Adipose tissue (tissue), 3 donors: ENCODE measurements at regions not wholly inside any gene's neighbourhood (a gene's known extent, or its start where the extent isn't known, plus 50 kb on each side); places are given as distances from the start of the nearest gene placed in this dataset.
A peak's percentile ranks its signal among the peaks of the same experiment; 100 is the strongest.

Source experiments
- H3K27ac ChIP-seq: one replicate; pipeline ENCODE4 v1.5.1; 2013; ENCODE audit warnings: low read depth, low read length
- WGBS, 3 donors: extraction: QIAGEN DNeasy Blood & Tissue Kit; methylation state at CpG; one replicate each; pipeline ENCODE4 v1.1.7; 2013; 5-methylcytosine and 5-hydroxymethylcytosine counted together
- donor health status: healthy with polysubstance abuse.
- donor health status: Bipolar disorder and iron deficiency.
- donor health status: healthy.

- 64 to 78% (median 70%) methylated on average over 1 of the region's 1 CpG for WGBS, 3 donors
Measured at GRCh38 chr1:95766036-95766435, 532.0 kb downstream of the RWDD3 start.

GRCh38 chr1:95770581-95770980 lies 536.6 kb downstream of the RWDD3 start:
- WGBS, 3 donors, result 47 to 51% (median 49%) methylated on average over 2 of the region's 2 CpGs

More at GRCh38 chr1:95766036-95766435, 532.0 kb downstream of the RWDD3 start:
- no peak overlapping the region for H3K27ac ChIP-seq

GRCh38 chr1:95778217-95778616 lies 544.2 kb downstream of the RWDD3 start:
- H3K27ac ChIP-seq, result no peak overlapping the region
- WGBS, 3 donors, result 77 to 79% (median 79%) methylated on average over 2 of the region's 2 CpGs

More at GRCh38 chr1:95770581-95770980, 536.6 kb downstream of the RWDD3 start:
- no peak overlapping the region for H3K27ac ChIP-seq

GRCh38 chr1:95780836-95781235 lies 546.8 kb downstream of the RWDD3 start:
- WGBS, 3 donors, result 77 to 87% (median 85%) methylated on average over 3 of the region's 3 CpGs
- H3K27ac ChIP-seq, result no peak overlapping the region

GRCh38 chr1:95790136-95790535 lies 556.1 kb downstream of the RWDD3 start:
- whole genome bisulfite sequencing, 3 donors, result 78 to 83% (median 79%) methylated on average over 3 of the region's 3 CpGs

GRCh38 chr1:95793893-95794292 lies 559.9 kb downstream of the RWDD3 start:
- H3K27ac ChIP-seq, result no peak overlapping the region
- WGBS, 3 donors, result 60 to 73% (median 68%) methylated on average over 5 of the region's 5 CpGs

More at GRCh38 chr1:95790136-95790535, 556.1 kb downstream of the RWDD3 start:
- H3K27ac ChIP-seq, result no peak overlapping the region

- 68 to 84% (median 82%) methylated on average over 2 of the region's 2 CpGs for WGBS, 3 donors
- peak overlapping the region; percentile 6 for H3K27ac ChIP-seq
Measured at GRCh38 chr1:95797761-95798160, 563.8 kb downstream of the RWDD3 start.

- H3K27ac ChIP-seq, result no peak overlapping the region
Measured at GRCh38 chr1:95806171-95806570, 572.2 kb downstream of the RWDD3 start.

- 40 to 57% (median 54%) methylated on average over 1 of the region's 1 CpG for WGBS, 3 donors
- no peak overlapping the region for H3K27ac ChIP-seq
Measured at GRCh38 chr1:95809391-95809790, 575.4 kb downstream of the RWDD3 start.

- H3K27ac ChIP-seq, result no peak overlapping the region
- 28 to 82% (median 62%) methylated on average over 2 of the region's 2 CpGs for WGBS, 3 donors
Measured at GRCh38 chr1:95815511-95815910, 581.5 kb downstream of the RWDD3 start.

- 93 to 100% (median 95%) methylated on average over 1 of the region's 1 CpG for WGBS, 3 donors
- H3K27ac ChIP-seq, result no peak overlapping the region
Measured at GRCh38 chr1:95829556-95829955, 595.5 kb downstream of the RWDD3 start.

- no peak overlapping the region for H3K27ac ChIP-seq
- 38 to 74% (median 64%) methylated on average over 2 of the region's 2 CpGs for WGBS, 3 donors
Measured at GRCh38 chr1:95832370-95832769, 598.4 kb downstream of the RWDD3 start.

- no peak overlapping the region for H3K27ac ChIP-seq
- 74 to 87% (median 84%) methylated on average over 2 of the region's 2 CpGs for WGBS, 3 donors
Measured at GRCh38 chr1:95849439-95849838, 615.4 kb downstream of the RWDD3 start.

- no peak overlapping the region for H3K27ac ChIP-seq
- 83 to 87% (median 86%) methylated on average over 1 of the region's 1 CpG for WGBS, 3 donors
Measured at GRCh38 chr1:95850165-95850649, 616.2 kb downstream of the RWDD3 start.

GRCh38 chr1:95850763-95851162 lies 616.8 kb downstream of the RWDD3 start:
- H3K27ac ChIP-seq, result no peak overlapping the region
- 83 to 89% (median 84%) methylated on average over 3 of the region's 3 CpGs for WGBS, 3 donors

GRCh38 chr1:95852483-95853070 lies 618.6 kb downstream of the RWDD3 start:
- H3K27ac ChIP-seq, result no peak overlapping the region
- WGBS, 3 donors, result 61 to 90% (median 85%) methylated on average over 7 of the region's 7 CpGs

GRCh38 chr1:95854457-95854856 lies 620.4 kb downstream of the RWDD3 start:
- no peak overlapping the region for H3K27ac ChIP-seq
- WGBS, 3 donors, result 53 to 88% (median 60%) methylated on average over 4 of the region's 4 CpGs

- no peak overlapping the region for H3K27ac ChIP-seq
Measured at GRCh38 chr1:95863086-95863485, 629.1 kb downstream of the RWDD3 start.

GRCh38 chr1:95865769-95866168 lies 631.8 kb downstream of the RWDD3 start:
- H3K27ac ChIP-seq, result no peak overlapping the region

More at GRCh38 chr1:95863086-95863485, 629.1 kb downstream of the RWDD3 start:
- WGBS, 3 donors, result 66 to 77% (median 71%) methylated on average over 2 of the region's 2 CpGs

- WGBS, 3 donors, result 71 to 73% (median 72%) methylated on average over 5 of the region's 5 CpGs
- H3K27ac ChIP-seq, result no peak overlapping the region
Measured at GRCh38 chr1:95876276-95876675, 642.3 kb downstream of the RWDD3 start.
